Trophoblast cell (in vitro differentiated cells and primary cell): ENCODE measurements at regions not wholly inside any gene's neighbourhood (a gene's known extent, or its start where the extent isn't known, plus 50 kb on each side); places are given as distances from the start of the nearest gene placed in this dataset.

Experiments
- DNase-seq, 2 donors: peaks; one replicate each; pipeline ENCODE4 v3.0.0-alpha.2; 2016
- H2AFZ ChIP-seq: 2 replicates; pipeline ENCODE4 v1.6.1; 2013; ENCODE audit warnings: low read length, moderate library complexity, mild to moderate bottlenecking; ENCODE audit not compliant: insufficient read depth, poor library complexity
- H2AK5ac ChIP-seq: 2 replicates; pipeline ENCODE4 v1.6.1; 2013; ENCODE audit warnings: mild to moderate bottlenecking, low read length
- H2BK120ac ChIP-seq: 2 replicates; pipeline ENCODE4 v1.6.1; 2013; ENCODE audit warnings: low read length, mild to moderate bottlenecking, moderate library complexity; ENCODE audit not compliant: insufficient read depth, poor library complexity
- H2BK12ac ChIP-seq: 2 replicates; pipeline ENCODE4 v1.6.1; 2013; ENCODE audit warnings: mild to moderate bottlenecking, low read length, moderate library complexity
- H2BK5ac ChIP-seq: 2 replicates; pipeline ENCODE4 v1.6.1; 2013; ENCODE audit warnings: low read length, low read depth, moderate library complexity, mild to moderate bottlenecking; ENCODE audit not compliant: poor library complexity
- H3K14ac ChIP-seq: 2 replicates; pipeline ENCODE4 v1.6.1; 2013; ENCODE audit warnings: mild to moderate bottlenecking, low read length
- H3K18ac ChIP-seq: 2 replicates; pipeline ENCODE4 v1.6.1; 2013; ENCODE audit warnings: mild to moderate bottlenecking, low read length
- H3K23ac ChIP-seq: 2 replicates; pipeline ENCODE4 v1.6.1; 2013; ENCODE audit warnings: low read length
- H3K27ac ChIP-seq: 2 replicates; pipeline ENCODE4 v1.5.1; 2013; ENCODE audit warnings: low read depth, mild to moderate bottlenecking, inconsistent platforms, low read length, moderate library complexity
- H3K27me3 ChIP-seq: 2 replicates; pipeline ENCODE4 v1.6.1; 2013; ENCODE audit warnings: inconsistent platforms, mild to moderate bottlenecking, low read length, moderate library complexity; ENCODE audit not compliant: insufficient read depth
- H3K36me3 ChIP-seq, 2 experiments: 1 replicate in 1 of 2; 2 replicates in 1 of 2; pipeline ENCODE4 v1.6.1; 2013; ENCODE audit warnings: low read length in 2 of 2, mild to moderate bottlenecking in 2 of 2, moderate library complexity in 1 of 2; ENCODE audit not compliant: insufficient read depth in 2 of 2, control insufficient read depth in 1 of 2
- H3K4ac ChIP-seq: 2 replicates; pipeline ENCODE4 v1.6.1; 2013; ENCODE audit warnings: low read depth, mild to moderate bottlenecking, low read length, moderate library complexity
- H3K4me1 ChIP-seq, 2 experiments: 1 replicate in 1 of 2; 2 replicates in 1 of 2; pipeline ENCODE4 v1.6.1; 2013; ENCODE audit warnings: low read length in 2 of 2, mild to moderate bottlenecking in 2 of 2, moderate library complexity in 1 of 2; ENCODE audit not compliant: insufficient read depth in 2 of 2, control insufficient read depth in 1 of 2
- H3K4me2 ChIP-seq: 2 replicates; pipeline ENCODE4 v1.6.1; 2013; ENCODE audit warnings: inconsistent platforms, mild to moderate bottlenecking, low read length, moderate library complexity
- H3K4me3 ChIP-seq: 2 replicates; pipeline ENCODE4 v1.5.1; 2013; ENCODE audit warnings: mild to moderate bottlenecking, low read depth, low read length, inconsistent platforms
- H3K79me1 ChIP-seq: one replicate; pipeline ENCODE4 v1.6.1; 2013; ENCODE audit warnings: low read length
- H3K79me2 ChIP-seq: 2 replicates; pipeline ENCODE4 v1.6.1; 2013; ENCODE audit warnings: low read length, mild to moderate bottlenecking; ENCODE audit not compliant: control insufficient read depth, insufficient read depth, poor library complexity
- H3K9ac ChIP-seq: 2 replicates; pipeline ENCODE4 v1.6.1; 2013; ENCODE audit warnings: mild to moderate bottlenecking, low read length
- H3K9me3 ChIP-seq: 2 replicates; pipeline ENCODE4 v1.6.1; 2013; ENCODE audit warnings: low read depth, mild to moderate bottlenecking, control low read depth, inconsistent platforms, low read length; ENCODE audit not compliant: insufficient read depth
- H4K12ac ChIP-seq: 2 replicates; pipeline ENCODE4 v1.6.1; 2013; ENCODE audit warnings: low read depth, mild to moderate bottlenecking, low read length, moderate library complexity
- H4K8ac ChIP-seq: 2 replicates; pipeline ENCODE4 v1.6.1; 2013; ENCODE audit warnings: low read depth, mild to moderate bottlenecking, low read length, moderate library complexity
- H4K91ac ChIP-seq: one replicate; pipeline ENCODE4 v1.6.1; 2013; ENCODE audit warnings: low read depth, mild to moderate bottlenecking, low read length, moderate library complexity
- WGBS: extraction: QIAGEN DNeasy Blood & Tissue Kit; methylation state at CpG from one replicate; pipeline ENCODE4 v1.1.7; 2013; ENCODE audit warnings: missing lambda C conversion rate; ENCODE audit not compliant: insufficient read length, insufficient coverage; ENCODE audit errors: extremely low coverage; 5-methylcytosine and 5-hydroxymethylcytosine counted together

DNA sequence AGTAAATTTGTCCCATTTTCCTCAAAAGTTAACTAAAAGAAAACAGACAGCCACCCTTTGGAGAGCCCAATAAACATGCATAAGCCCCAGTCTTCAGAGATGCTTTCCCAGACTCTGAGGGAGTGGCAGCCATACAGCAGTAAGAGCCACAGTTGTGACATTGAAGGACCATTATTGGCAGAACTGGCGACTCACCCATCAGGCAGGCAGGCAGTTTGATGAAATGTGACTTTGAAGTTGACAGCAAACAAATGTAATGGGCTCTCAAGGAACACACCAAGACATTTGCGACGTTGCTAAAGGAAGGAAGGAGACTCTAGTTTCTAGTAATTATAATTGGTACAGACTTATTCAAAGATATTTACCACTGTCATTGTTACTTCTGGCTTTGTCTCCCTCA, 287.5 kb upstream of the PHYHIPL start:
- H3K4me3 ChIP-seq = no peak overlapping the region
- H3K23ac ChIP-seq = no peak overlapping the region
- H2BK120ac ChIP-seq = no peak overlapping the region
- H2AK5ac ChIP-seq = no peak overlapping the region
- H3K18ac ChIP-seq = no peak overlapping the region
- H3K79me2 ChIP-seq = no peaks in the 10 kb centered on the region
- no peak overlapping the region for H3K27ac ChIP-seq
- H4K8ac ChIP-seq = no peak overlapping the region
- no peaks in the 10 kb centered on the region for H3K4me1 ChIP-seq
- no peak overlapping the region for H3K14ac ChIP-seq
- H3K27me3 ChIP-seq = no peaks in the 10 kb centered on the region
- no peak overlapping the region for H2BK5ac ChIP-seq
- H3K4ac ChIP-seq = no peak overlapping the region
- no peak overlapping the region for H4K91ac ChIP-seq
- no peaks in the 10 kb centered on the region for H3K36me3 ChIP-seq
- H3K9ac ChIP-seq = no peak overlapping the region
- no peaks in the 10 kb centered on the region for H3K9me3 ChIP-seq
- no peaks in the 10 kb centered on the region for H3K79me1 ChIP-seq
- no CpG with 5 or more reads among the region's 3 CpGs for WGBS
- H2BK12ac ChIP-seq = no peak overlapping the region
- no peak overlapping the region for H3K4me2 ChIP-seq
- H2AFZ ChIP-seq = no peak overlapping the region
- DNase-seq = no peak
- no peak overlapping the region for H4K12ac ChIP-seq

DNA sequence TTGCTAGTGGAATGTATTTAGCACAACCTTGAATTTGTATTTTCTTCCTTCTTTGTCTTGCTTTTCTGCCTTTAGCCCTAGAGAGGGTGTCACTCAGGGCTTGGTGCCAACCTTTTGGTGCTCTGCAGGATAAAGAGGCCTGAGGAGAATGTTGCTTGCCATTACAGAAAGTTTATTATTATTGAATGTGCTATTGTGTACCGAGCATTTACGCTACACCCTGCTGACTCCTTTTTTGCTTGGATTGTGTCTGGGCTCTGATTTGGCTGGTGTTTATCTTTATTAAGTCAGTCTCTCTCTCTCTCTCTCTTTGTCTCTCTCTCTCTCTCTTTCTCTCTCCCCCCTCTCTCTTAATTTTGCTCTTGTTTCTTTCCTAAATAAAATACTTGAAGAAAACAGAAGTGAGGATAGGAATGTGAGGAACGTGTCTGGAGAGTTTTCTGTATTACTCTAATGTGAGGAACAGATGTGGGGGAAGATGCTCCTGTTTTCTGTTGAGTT, 284.4 kb upstream of the PHYHIPL start:
- Histone ChIP-seq H3K4ac (no peak overlapping the region), H3K79me1 (no peaks in the 10 kb centered on the region), H3K9ac (no peak overlapping the region), H3K18ac (no peak overlapping the region), H4K91ac (no peak overlapping the region), H3K27ac (no peak overlapping the region), H2BK5ac (no peak overlapping the region), H3K27me3 (no peaks in the 10 kb centered on the region), H2BK120ac (no peak overlapping the region), H3K36me3 (no peaks in the 10 kb centered on the region), H4K12ac (no peak overlapping the region), H3K9me3 (no peaks in the 10 kb centered on the region), H4K8ac (no peak overlapping the region), H3K4me1 (no peaks in the 10 kb centered on the region), H3K79me2 (no peaks in the 10 kb centered on the region), H2AK5ac (no peak overlapping the region), H3K4me2 (no peak overlapping the region), H2BK12ac (no peak overlapping the region), H3K23ac (no peak overlapping the region), H2AFZ (no peak overlapping the region), H3K14ac (no peak overlapping the region), H3K4me3 (no peak overlapping the region)
- DNase-seq = no peak
- whole genome bisulfite sequencing = no CpG with 5 or more reads among the region's 3 CpGs

DNA sequence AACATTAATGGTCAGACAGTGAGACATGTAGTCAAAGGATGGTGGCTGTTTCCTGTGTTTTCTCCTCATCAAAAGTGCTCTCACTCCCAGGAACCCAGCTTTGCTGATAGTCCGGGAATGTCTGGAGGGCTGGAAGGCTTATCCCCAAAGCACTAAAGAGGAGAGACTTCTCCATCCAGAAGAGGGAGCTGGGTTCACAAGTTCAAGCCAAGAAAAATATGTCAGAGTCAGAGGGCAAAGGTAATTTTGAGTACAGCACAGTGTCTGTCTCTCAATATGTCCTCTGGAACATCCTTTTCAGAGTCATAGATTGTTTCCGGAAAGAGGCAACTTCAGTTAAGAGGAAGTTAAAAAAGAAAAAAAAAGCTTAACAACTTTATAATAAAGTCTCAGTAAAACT, 281.5 kb upstream of the PHYHIPL start:
- Histone ChIP-seq H3K4me2 (no peak overlapping the region), H3K4me1 (no peaks in the 10 kb centered on the region), H3K27me3 (no peaks in the 10 kb centered on the region), H3K18ac (no peak overlapping the region), H3K4me3 (no peak overlapping the region), H3K23ac (no peak overlapping the region), H3K9ac (no peak overlapping the region), H2AFZ (no peak overlapping the region), H3K14ac (no peak overlapping the region), H3K4ac (no peak overlapping the region), H3K27ac (no peak overlapping the region), H4K8ac (no peak overlapping the region), H2BK5ac (no peak overlapping the region), H2AK5ac (no peak overlapping the region), H2BK120ac (no peak overlapping the region), H3K79me1 (no peaks in the 10 kb centered on the region), H3K36me3 (no peaks in the 10 kb centered on the region), H4K91ac (no peak overlapping the region), H3K9me3 (no peaks in the 10 kb centered on the region), H4K12ac (no peak overlapping the region), H3K79me2 (no peaks in the 10 kb centered on the region), H2BK12ac (no peak overlapping the region)
- no peak for DNase-seq
- WGBS = no CpG with 5 or more reads among the region's 2 CpGs

DNA sequence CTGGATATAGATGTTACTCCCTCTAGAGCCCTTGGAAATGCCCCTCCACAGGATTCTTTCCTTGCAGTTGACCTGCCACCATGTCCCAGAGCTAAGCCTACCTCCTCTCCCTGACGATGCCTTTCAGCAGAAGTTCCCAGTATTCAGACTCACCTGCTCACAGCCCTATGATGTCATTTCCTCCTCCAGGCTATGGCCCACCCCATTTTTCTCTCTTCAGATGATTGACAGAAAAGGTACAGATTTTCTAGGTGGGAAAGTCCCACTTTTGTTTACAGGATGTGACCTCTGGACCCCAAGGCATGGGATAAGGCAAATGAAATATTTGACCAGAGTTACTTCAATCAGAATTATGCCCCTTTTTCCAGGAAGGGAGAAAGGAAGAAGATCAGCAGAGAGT, 280.2 kb upstream of the PHYHIPL start:
- no peak overlapping the region for H3K4me3 ChIP-seq
- no peak overlapping the region for H3K14ac ChIP-seq
- H3K27ac ChIP-seq = no peak overlapping the region
- H2BK5ac ChIP-seq = no peak overlapping the region
- no peak overlapping the region for H3K4me2 ChIP-seq
- H3K9ac ChIP-seq = no peak overlapping the region
- no peak overlapping the region for H2BK120ac ChIP-seq
- H2AK5ac ChIP-seq = no peak overlapping the region
- H4K8ac ChIP-seq = no peak overlapping the region
- no peaks in the 10 kb centered on the region for H3K36me3 ChIP-seq
- WGBS = no CpG with 5 or more reads among the region's 1 CpG
- no peak overlapping the region for H2AFZ ChIP-seq
- no peak overlapping the region for H4K91ac ChIP-seq
- no peak overlapping the region for H4K12ac ChIP-seq
- H3K9me3 ChIP-seq = no peaks in the 10 kb centered on the region
- no peak overlapping the region for H3K18ac ChIP-seq
- H3K4me1 ChIP-seq = no peaks in the 10 kb centered on the region
- no peak overlapping the region for H3K4ac ChIP-seq
- DNase-seq = no peak
- H3K23ac ChIP-seq = no peak overlapping the region
- no peaks in the 10 kb centered on the region for H3K27me3 ChIP-seq
- H3K79me1 ChIP-seq = no peaks in the 10 kb centered on the region
- no peaks in the 10 kb centered on the region for H3K79me2 ChIP-seq
- H2BK12ac ChIP-seq = no peak overlapping the region
